NCI-H2171 treated with DMSO at 0.1 percent for 48 hours (cell line): ENCODE measurements at regions not wholly inside any gene's neighbourhood (a gene's known extent, or its start where the extent isn't known, plus 50 kb on each side); places are given as distances from the start of the nearest gene placed in this dataset.
"Not testable (repeated sequence)": the region's sequence is repeated elsewhere in the genome, so short reads cannot be mapped to it uniquely, and the experiment has no call there.

Experiments used
- DNase-seq: peaks from one replicate; lab custom pipeline; 2025; lab: John Stamatoyannopoulos, UW

DNA sequence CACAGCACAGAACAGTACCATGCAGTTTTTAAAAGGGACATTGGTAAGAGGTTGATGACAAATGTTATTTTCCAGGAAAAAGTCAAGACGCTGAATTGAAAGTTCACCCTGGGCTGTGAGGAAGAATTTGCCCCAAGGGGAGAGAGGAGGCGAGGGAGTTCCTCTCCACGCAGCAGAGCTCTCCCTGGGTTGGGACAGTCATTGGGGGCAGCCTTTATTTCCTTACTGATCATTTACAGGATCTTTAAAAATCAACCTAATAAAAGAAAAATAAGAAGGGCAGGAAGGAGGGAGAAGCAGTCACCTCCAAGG is 49.9 kb upstream of the WNT7B start:
- DNase-seq, result no peak

DNA sequence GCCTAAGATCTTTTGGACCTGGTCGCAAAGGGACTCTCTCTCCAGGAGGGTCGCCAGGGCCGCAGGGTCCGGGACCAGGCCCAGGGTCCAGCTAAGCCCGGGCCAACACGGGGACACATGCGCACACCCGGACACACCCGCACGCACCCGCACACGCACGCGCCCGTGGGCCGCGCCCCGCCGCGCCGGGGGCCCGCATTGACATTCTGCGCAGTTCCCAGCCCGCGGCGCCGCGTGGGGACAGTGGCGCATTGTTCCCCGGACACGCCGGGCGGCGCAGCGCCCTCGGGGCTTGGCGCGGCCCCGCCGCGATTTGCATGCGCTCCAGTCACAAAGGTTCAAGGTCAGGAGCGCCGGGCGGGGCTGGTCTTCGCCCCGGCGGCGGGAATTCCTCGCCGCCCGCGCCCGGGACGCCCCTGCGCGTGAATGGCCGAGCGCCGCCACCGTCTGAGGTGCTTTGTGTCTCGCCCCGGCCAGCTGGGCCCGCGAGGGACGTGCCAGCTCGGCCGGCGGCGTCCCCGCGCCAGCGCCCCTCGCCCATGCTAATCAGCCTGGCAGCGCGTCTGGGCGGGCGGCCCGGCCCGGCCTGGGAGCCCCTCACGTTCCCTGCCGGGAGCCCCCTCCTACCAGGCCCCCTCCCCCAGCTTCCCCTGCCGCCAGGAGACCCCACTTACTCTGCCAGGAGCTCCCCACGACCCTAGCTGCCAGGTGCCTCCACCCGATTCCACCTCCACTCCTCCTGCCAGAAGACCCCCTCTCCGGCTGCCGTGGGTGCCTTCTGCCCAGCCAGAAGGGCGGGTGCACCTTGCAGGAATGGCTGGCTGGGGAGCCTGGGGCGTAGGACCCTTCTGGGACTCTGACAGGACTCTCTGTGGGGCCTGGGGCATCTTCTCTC is 50.5 kb upstream of the WNT7B start:
- no peak for DNase-seq

DNA sequence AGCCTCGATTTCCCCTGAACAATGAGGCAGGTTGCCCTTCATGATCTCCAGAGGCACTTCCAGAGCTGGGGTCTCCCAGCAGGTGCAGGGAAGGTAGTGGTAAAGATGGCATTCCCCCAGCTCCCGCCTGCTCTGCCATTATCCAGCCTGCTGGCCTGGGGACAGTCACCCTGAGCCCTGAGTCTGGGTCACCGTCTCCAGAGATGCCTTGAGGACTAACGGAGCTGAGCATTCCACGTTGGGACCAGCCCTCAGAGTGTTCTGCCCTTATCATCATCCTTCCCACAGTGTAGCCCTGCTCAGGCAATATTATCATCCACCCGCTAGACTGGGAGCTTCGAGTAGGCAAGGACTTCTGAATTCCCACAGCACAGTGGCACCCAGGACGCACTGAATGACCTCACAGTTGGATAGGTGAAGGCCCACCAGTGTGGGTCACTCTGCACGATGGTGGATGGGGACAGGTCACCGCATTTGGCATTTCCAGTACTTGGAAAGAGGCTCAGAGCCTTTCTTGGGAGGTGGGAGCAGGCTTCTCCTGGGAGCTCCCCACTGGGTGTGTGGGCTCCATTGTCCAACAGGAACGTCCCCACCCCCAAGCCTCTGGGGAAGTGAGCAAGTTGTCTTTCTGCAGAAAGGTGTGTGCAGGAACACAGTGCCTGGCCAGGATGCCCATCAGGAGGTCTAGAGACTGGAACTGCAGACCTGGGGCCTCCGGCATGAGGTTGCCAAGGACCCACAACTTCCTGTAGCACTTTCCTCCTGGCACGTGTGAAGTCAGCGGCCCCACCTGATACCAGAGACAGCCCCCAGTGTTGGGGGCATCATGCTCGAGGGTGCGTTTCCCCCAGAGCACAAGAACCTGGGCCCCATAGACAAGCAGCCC is 51.4 kb upstream of the WNT7B start:
- DNase-seq, result no peak

DNA sequence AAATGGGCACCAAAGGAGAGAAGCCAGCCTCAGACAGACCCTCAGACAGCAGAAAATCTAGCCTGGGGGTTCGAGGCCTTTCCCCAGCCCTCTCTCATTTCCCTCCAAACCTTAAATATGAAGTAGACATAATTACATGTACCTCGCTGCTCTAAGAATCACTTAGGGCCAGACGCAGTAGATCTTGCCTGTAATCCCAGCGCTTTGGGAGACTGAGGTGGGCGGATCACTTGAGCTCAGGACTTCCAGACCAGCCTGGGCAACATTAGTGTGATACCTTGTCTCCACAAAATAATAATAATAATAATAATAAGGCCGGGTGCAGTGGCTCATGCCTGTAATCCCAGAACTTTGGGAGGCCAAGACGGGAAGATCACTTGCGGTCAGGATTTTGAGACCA is 52.1 kb upstream of the WNT7B start:
- DNase-seq, result no peak

DNA sequence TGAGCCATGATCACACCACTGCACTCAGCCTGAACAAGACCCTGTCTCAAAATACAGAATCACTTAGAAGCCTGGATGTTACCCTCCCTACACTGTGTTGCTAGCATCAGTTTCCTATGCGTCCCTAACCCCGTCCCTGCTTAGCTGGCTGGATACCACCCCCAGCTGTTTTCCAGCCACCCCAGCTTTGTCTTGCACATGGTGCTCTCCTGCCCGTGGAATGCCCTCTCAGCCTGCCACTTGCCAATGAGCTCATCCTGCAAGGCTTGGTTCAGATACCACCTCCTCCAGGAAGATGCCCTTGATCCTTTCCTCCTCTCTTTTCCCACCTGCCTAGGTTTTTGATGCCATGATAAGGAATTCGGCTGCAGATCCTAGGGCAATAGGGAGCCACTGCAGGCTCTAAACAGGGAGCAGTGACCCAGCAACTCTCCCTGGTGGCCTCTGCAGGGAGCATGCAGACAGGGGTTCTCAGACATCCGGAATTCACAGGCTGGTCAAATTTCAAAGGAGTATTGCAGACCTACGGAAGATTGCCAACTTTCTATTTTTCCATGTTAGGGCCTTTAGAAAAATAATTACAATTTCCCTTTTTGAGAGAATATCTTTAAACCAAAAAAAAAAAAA is 52.7 kb upstream of the WNT7B start:
- no peak for DNase-seq

DNA sequence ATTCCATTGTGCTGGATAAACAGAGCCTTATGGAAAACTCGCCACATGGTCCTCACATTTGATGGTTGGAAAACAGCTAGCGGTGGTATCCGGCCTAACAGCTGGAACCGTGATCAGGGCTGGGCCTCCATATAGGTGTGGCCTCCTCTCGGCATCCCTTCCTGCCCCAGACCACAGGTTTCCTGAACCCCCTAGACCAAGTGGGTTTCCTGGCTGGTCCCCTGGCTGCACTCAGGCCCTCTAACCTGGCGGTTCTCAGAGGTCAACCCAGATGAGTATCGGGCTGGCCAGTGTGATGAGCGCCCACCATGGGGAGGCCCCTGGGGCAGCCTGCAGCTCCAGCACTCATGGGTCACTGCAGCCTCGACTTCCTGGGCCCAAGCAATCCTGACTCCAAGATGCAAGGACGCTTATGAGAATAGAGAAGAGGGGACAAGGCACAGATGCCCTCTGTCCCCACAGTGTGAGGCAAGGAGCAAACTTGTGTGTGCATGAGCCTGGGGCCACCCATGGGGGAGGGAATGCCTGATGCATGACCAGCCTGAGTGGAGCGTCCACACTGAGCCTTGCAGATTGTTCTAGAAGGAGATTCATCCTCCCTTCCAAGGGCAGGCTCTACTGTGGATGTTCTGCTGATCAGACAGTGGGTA is 53.4 kb upstream of the WNT7B start:
- DNase-seq, result no peak

DNA sequence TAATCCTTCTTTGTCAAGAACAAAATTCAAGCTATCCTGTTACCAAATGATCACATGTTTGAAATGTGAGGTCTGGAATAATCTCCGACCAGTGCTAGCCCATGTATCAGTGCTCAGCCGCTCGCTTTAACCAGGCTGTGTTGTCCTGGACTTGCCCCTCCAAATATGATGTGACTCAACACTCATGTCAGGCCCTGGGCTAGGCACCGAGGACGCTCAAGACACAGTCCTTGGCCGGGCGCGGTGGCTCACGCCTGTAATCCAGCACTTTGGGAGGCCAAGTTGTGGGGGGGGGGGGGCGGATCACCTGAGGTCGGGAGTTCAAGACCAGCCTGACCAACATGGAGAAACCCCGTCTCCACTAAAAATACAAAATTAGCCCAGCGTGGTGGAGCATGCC is 54.1 kb upstream of the WNT7B start:
- DNase-seq, result no peak

DNA sequence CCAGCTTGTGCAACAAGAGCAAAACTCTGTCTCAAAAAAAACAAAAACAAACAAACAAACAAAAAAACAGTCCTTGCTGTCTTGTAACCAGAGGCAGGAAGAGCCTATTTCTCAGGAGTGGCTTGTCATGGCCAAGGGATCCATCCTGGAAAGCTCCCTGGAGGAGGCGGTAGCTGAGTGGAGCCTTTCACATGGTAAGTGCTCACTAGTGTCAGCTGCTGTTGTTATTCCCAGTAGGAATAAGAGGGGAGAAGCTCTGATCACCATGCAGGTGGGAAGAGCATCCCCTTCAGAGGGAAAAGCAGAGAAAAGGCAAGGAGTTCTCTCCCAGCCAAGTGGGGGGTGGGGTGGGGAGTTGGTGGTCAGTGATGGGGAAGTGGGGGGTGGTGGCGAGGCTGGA is 54.6 kb upstream of the WNT7B start:
- no peak for DNase-seq

DNA sequence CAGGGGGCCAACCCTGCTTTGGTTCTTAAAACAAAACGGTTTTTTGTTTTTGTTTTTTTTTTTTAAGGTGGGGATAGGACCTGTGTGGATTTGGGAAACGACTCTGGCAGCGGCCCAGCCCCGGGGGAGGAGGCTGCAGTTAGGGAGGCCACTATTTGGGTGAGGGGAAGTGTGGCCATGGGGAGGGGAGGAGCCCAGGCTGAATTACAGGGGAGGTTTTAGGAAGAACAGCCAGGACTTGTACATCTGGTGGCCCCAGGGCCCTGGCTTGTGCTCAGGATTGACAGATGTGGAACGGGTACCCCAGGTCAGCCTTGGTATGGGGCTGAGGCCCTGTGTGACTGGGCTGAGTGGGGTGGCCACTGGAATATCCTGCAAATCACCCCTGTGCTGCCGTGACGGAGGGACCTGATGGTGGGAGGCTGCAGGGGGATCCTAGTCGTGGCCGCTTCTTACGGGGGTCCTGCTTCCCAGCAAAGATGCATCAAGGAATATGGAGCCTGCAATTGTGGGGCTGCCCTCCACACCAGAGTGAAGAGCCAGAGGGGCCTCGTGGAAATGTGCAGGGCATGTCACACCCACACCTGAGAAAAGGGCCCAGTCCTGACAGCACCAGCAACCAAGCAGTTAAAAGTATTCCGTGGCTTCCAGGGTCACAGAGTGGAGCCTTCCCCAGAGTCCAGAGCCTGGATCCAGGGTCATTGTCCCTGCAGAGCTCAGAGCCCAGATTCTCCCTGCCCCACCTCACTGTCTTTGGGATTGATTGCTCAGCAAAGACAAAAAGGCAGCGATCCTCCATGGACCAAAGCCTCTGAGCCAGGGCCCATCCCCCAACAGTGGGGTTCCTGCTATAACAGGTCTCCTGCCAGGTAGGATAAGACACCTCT is 55.2 kb upstream of the WNT7B start:
- DNase-seq, result no peak

DNA sequence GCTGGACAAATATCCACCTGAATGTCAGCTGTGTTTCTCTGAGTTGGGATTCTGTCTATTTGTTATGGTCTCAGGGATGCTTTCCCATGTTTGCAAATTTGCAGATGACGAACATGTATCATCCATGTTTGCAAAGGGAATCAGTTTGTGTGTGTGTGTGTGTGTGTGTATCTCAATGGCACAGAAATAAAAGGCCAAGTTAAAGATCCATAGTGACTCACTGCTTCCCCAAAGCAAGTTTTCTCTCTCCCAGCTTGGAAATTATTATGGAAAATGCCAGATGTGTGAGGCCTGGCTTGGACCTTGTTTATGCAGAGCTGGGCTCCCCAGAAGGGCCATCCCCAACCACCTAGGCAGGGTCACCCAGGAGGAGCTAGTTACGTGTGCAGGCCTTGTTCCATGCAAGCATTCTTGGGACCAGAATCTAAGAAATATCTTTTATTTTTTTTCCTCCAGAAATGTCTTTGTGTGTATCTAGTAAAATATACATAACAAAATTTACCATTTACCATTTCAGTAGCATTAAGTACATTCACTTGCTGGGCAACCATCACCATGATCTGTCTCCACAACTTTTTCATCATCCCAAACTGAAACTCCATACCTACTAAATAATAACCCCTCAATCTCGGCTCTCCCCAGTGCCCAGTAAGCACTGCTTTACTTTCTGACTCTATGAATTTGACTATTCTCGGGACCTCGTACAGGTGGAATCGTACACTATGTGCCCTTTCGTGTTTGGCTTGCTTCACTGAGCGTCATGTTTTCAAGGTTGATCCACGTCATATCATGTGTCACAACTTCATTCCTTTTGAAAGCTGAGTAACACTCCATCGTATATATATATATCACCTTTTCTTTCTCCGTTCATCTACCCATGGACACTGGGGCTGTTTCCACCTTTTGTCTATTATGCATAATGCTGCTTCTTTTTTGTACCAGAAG is 56.6 kb upstream of the WNT7B start:
- DNase-seq, result no peak

DNA sequence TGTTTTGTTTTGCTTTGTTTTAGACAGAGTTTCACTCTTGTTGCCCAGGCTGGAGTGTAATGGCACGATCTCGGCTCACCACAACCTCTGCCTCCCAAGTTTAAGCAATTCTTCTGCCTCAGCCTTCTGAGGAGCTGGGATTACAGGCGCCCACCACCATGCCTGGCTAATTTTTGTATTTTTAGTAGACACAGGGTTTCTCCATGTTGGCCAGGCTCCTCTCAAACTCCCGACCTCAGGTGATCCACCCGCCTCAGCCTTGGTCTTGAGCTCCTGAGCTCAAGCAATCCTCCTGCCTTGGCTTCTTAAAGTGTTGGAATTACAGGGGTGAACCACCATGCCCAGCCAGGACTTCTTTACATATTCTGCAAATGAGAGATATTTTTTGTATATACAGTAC is 57.5 kb upstream of the WNT7B start:
- DNase-seq, result not testable (repeated sequence)

DNA sequence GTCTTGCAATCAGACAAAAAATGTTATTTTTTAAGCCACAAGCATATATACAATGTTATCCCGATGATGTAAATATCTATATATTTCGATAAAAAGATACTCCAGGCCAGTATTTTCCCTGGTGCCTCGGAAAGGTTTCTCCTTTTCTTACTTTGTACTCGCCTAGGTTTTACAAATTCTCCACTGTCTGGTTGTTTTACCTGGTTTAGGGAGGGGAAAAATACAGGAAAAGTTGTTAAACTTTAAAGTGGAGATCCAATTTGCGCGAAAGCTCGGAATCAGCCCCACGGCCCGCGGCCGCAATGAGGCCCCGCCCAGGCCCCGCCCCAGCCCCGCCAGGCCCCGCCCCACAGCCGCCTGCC is 58.4 kb upstream of the WNT7B start:
- no peak for DNase-seq

DNA sequence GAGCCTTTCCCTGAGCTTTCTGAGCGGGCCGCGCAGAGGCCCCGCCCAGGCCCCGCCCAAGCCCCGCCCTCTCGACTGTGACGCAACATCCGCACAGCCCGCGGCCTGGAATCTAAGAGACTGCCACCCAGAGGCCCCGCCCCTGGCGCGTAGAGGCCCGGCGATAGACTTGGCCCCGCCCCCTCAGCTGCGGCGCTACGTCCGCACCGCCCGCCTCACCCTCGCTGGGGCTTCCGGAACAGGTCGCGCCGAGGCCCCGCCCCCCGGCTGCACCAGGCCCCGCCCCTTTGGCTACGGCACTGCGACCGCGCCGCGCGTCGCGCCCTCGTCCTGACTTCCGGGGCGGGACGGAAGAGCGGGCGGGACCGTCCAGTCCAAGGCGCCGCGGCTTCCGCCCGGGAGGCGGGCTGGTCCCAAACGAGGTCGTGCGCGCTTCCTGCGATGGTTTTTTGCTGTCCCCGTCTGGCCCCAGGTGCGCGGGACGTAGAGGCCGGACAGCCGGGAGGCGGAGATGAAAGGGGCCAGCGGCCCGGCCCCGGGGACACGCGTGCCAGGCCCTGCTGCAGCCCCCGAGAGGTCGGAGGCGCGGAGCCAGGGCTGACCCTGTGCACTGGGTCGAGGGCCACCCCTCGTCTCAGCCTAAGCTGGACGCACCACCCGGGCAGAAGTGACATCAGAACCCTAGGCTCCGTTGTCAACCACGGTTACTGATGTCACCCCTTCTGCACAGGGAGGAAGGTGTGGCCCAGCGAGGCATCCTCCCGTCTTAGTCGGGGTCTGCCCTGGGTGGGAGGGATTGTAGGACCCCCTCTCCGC is 59.0 kb upstream of the WNT7B start:
- DNase-seq, result peak; percentile 99

DNA sequence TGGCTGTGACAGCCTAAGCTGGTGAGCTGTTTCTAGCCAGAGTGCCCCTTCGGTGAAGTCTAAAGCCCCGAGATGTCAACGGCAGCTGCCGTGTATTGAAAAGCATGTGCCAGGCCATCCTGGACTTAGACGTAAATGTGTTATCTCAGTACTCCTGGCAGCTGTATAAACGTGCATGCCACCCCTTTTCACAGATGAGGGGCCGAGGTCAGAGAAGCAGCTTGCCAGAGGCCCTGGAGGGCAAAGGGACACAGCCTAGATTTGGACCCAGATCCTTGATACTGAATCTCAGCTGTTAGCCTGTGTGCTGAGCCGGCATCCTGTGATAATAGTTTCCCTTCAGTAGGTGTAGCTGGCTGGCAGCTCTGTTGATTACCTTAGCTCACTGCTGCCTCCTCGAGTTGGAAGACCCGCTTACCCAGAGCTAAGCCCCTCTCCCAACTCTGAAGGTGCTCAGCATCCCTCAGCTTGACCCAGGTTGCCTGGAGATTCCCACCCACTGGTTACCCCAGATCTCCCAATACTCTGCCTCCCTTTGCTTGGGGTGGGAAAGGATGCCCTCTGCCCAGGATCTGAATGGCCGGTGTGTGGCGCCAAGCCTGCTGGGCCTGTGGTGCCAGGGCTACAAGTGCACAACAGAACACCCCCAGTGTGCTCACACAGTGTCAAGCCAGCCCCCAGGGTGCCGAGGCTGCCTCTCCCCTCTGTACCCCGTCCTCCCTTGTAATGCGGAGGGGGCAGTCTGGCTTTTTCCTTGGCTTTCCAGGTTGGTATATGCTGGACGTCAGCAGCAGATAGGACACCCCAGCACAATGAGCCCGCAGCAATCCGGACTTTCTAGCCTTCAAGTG is 59.8 kb upstream of the WNT7B start:
- peak; percentile 58 for DNase-seq

DNA sequence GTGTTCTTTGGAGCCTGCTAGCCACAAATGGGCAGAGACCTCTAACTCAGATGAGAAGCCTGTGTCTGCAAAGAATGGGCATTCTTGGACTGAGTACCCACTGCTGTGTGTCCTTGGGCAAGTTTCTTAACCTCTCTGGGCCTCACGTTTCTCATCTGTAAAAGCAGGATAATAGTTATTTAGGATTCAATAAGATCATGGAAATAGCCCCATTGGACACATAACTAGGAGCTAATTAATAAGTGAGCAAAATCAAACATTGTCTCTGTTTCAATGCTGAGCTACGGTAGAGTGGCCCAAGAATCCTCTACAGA is 61.2 kb upstream of the WNT7B start:
- DNase-seq, result no peak

DNA sequence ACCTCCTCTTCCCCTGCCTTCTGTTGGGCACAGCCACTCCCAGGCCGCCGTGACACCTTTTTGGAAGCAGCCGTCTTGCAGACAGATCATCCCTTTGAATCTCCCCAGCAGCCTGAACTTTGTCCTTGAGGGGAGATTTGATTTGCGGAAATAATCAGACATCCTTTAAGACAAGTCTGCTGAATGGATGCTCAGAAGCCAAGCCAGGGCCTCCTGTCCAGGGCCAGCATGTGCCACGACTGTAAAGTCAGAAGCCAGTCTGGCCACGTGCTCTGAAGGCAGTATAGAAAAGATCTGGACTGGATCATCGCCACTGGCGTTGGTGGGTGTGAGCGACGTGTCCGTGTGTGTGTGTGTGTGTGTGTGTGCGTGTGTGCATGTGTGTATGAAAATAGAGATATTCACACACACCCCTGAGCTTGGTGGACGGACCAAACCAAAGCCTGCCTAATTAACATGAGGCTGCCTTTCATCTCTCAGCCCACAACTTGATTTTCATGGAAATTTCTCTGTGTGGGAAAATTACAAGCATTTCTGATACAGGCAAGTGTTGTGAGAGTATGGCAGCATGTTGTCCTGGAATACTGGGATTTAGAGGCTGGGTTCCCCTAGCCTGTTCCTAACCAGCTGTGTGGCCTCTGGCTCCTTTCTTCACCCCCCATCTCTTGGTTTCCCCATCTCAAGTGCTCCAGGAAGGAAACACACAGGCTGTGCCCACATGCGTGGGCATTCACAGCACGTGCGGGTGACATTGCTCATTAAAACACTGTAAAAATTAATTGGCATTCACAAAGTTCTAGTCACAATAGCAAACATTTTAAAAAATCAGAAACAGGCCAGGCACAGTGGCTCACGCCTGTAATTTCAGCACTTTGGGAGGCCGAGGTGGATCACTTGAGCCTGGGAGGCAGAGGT is 61.8 kb upstream of the WNT7B start:
- no peak for DNase-seq

DNA sequence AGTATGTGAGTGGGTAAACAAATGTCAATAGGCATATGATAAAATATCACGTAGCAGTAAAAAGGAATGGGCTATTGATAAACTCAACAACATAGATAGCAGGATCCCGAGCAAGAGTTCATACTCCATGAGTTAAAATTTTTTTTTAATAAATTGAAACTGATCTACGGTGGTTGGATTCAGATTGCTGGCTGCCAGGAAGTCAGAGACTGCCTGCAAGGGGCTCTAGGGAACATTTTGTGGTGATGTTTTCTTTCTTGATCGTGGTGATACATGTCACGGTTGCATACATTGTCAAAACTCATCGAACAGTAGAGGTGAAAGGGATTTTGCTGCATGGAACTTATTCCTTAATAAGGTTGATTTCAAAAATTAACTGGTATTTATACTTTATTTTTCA is 62.6 kb upstream of the WNT7B start:
- no peak for DNase-seq
